ENCODE measurements at regions not wholly inside any gene's neighbourhood (a gene's known extent, or its start where the extent isn't known, plus 50 kb on each side); places are given as distances from the start of the nearest gene placed in this dataset.

- TF ChIP-seq CTCF (IDR thresholded peaks at IDR 0.05) = no peak
- TF ChIP-seq POLR2A (IDR thresholded peaks at IDR 0.05) = no peak
Measured at GRCh38 chr3:106431721-106432120, 562.9 kb upstream of the CBLB start.

Data from Peyer's patch (tissue), 4 donors.